ENCODE measurements at regions not wholly inside any gene's neighbourhood (a gene's known extent, or its start where the extent isn't known, plus 50 kb on each side); places are given as distances from the start of the nearest gene placed in this dataset.
"Not testable (repeated sequence)": the region's sequence is repeated elsewhere in the genome, so short reads cannot be mapped to it uniquely, and the experiment has no call there.

- Histone ChIP-seq H3K4me3 (no peak overlapping the region), H3K27ac (no peak overlapping the region), H3K9me3 (no peaks in the 10 kb centered on the region), H3K4me1 (peaks cover 0 to 8% (median 0%) of the 10 kb centered on the region in 4 donors), H3K36me3 (no peaks in the 10 kb centered on the region), H3K27me3 (no peaks in the 10 kb centered on the region)
- DNase-seq (no peak), ATAC-seq (no peak)
- whole genome bisulfite sequencing (ENCODE audit: insufficient coverage, low coverage, low lambda C conversion rate, missing lambda C conversion rate), result 81% methylated on average over 2 of the region's 2 CpGs
- intact Hi-C loops (cut with DNase I), result no loop called here
- TF ChIP-seq POLR2A (IDR thresholded peaks at IDR 0.05) (no peak), CTCF (IDR thresholded peaks at IDR 0.05) (no peak)
Observed at GRCh38 chr5:172535108-172535445, 80.8 kb upstream of the SH3PXD2B start.

- H3K27me3 ChIP-seq, result no peaks in the 10 kb centered on the region
- ATAC-seq, result peak in 3 of 4 donors; percentile 10 to 77 (median 11)
- no peak overlapping the region for H3K27ac ChIP-seq
- no peak for TF ChIP-seq CTCF (IDR thresholded peaks at IDR 0.05)
- no peak for TF ChIP-seq POLR2A (IDR thresholded peaks at IDR 0.05)
- no peak for DNase-seq
- H3K4me3 ChIP-seq, result no peak overlapping the region
- H3K36me3 ChIP-seq, result no peaks in the 10 kb centered on the region
- WGBS (ENCODE audit: insufficient coverage, low coverage, low lambda C conversion rate, missing lambda C conversion rate), result 84% methylated on average over 4 of the region's 9 CpGs
- no peaks in the 10 kb centered on the region for H3K9me3 ChIP-seq
- H3K4me1 ChIP-seq, result peaks cover 0 to 8% (median 0%) of the 10 kb centered on the region in 4 donors
- intact Hi-C loops (cut with DNase I), result no loop called here
Observed at GRCh38 chr5:172534229-172535107, 80.1 kb upstream of the SH3PXD2B start.

GRCh38 chr5:172533399-172534228 is 79.3 kb upstream of the SH3PXD2B start:
- 43% methylated on average over 7 of the region's 12 CpGs for WGBS (ENCODE audit: insufficient coverage, low coverage, low lambda C conversion rate, missing lambda C conversion rate)
- TF ChIP-seq POLR2A (IDR thresholded peaks at IDR 0.05) (no peak), CTCF (IDR thresholded peaks at IDR 0.05) (no peak)
- no peak overlapping the region for H3K27ac ChIP-seq
- no peaks in the 10 kb centered on the region for H3K9me3 ChIP-seq
- H3K4me1 ChIP-seq, result peaks cover 0 to 8% (median 0%) of the 10 kb centered on the region in 4 donors
- no peak for DNase-seq
- H3K36me3 ChIP-seq, result no peaks in the 10 kb centered on the region
- H3K4me3 ChIP-seq, result no peak overlapping the region
- no peaks in the 10 kb centered on the region for H3K27me3 ChIP-seq
- intact Hi-C loops (cut with DNase I), result no loop called here
- ATAC-seq, result peak; percentile 63 to 71 (median 68)

GRCh38 chr5:172533058-172533398 is 78.7 kb upstream of the SH3PXD2B start:
- WGBS (ENCODE audit: insufficient coverage, low coverage, low lambda C conversion rate, missing lambda C conversion rate), result 62% methylated on average over 10 of the region's 10 CpGs
- intact Hi-C loops (cut with DNase I), result no loop called here
- DNase-seq, result no peak

GRCh38 chr5:172532439-172532838 is 78.1 kb upstream of the SH3PXD2B start:
- H3K27me3 ChIP-seq; ATAC-seq; DNase-seq; H3K27ac ChIP-seq; H3K36me3 ChIP-seq; H3K9me3 ChIP-seq; H3K4me3 ChIP-seq; intact Hi-C loops (cut with DNase I); H3K4me1 ChIP-seq: not testable (repeated sequence)
- WGBS (ENCODE audit: insufficient coverage, low coverage, low lambda C conversion rate, missing lambda C conversion rate), result 84% methylated on average over 7 of the region's 8 CpGs

More at GRCh38 chr5:172533058-172533398, 78.7 kb upstream of the SH3PXD2B start:
- peak in 1 of 4 donors; percentile 61 for ATAC-seq
- TF ChIP-seq CTCF (IDR thresholded peaks at IDR 0.05) (no peak), POLR2A (IDR thresholded peaks at IDR 0.05) (no peak)
- Histone ChIP-seq H3K27ac (no peak overlapping the region), H3K4me1 (peaks cover 0 to 8% (median 0%) of the 10 kb centered on the region in 4 donors), H3K9me3 (no peaks in the 10 kb centered on the region), H3K4me3 (no peak overlapping the region), H3K27me3 (no peaks in the 10 kb centered on the region), H3K36me3 (no peaks in the 10 kb centered on the region)

Measured in right lobe of liver (tissue), 6 donors.